Keratinocyte (primary cell): ENCODE measurements at regions not wholly inside any gene's neighbourhood (a gene's known extent, or its start where the extent isn't known, plus 50 kb on each side); places are given as distances from the start of the nearest gene placed in this dataset.
"Not testable (repeated sequence)": the region's sequence is repeated elsewhere in the genome, so short reads cannot be mapped to it uniquely, and the experiment has no call there.

Experiments used
- EZH2 ChIP-seq: IDR thresholded peaks from one replicate; pipeline ENCODE4 v1.6.1; 2012; ENCODE audit warnings: inconsistent platforms, mild to moderate bottlenecking, low read length, moderate library complexity
- TF ChIP-seq, protein P1 (sequence below), 3 experiments: IDR thresholded peaks in 1 of 3; conservative IDR thresholded peaks in 1 of 3; optimal IDR thresholded peaks in 1 of 3; 2 replicates in 2 of 3; 3 replicates in 1 of 3; pipeline versions ENCODE3 to v1.5.1; 2011; ENCODE audit warnings: low read length in 3 of 3, mild to moderate bottlenecking in 3 of 3, moderate library complexity in 2 of 3, control low read depth in 1 of 3, inconsistent platforms in 1 of 3; ENCODE audit not compliant: insufficient read depth in 2 of 3; ENCODE audit errors: extremely low read depth in 1 of 3

DNA sequence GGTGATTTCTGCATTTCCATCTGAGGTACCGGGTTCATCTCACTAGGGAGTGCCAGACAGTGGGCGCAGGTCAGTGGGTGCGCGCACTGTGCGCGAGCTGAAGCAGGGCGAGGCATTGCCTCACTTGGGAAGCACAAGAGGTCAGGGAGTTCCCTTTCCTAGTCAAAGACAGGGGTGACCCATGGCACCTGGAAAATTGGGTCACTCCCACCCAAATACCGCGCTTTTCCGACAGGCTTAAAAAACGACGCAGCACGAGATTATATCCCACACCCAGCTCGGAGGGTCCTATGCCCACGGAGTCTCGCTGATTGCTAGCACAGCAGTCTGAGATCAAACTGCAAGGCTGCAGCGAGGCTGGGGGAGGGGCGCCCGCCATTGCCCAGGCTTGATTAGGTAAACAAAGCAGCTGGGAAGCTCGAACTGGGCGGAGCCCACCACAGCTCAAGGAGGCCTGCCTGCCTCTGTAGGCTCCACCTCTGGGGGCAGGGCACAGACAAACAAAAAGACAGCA is 90.6 kb downstream of the CMAS start:
- TF ChIP-seq, protein P1, sequence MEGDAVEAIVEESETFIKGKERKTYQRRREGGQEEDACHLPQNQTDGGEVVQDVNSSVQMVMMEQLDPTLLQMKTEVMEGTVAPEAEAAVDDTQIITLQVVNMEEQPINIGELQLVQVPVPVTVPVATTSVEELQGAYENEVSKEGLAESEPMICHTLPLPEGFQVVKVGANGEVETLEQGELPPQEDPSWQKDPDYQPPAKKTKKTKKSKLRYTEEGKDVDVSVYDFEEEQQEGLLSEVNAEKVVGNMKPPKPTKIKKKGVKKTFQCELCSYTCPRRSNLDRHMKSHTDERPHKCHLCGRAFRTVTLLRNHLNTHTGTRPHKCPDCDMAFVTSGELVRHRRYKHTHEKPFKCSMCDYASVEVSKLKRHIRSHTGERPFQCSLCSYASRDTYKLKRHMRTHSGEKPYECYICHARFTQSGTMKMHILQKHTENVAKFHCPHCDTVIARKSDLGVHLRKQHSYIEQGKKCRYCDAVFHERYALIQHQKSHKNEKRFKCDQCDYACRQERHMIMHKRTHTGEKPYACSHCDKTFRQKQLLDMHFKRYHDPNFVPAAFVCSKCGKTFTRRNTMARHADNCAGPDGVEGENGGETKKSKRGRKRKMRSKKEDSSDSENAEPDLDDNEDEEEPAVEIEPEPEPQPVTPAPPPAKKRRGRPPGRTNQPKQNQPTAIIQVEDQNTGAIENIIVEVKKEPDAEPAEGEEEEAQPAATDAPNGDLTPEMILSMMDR (optimal IDR thresholded peaks at IDR 0.05 in 1 of 3, IDR thresholded peaks at IDR 0.05 in 1 of 3, conservative IDR thresholded peaks at IDR 0.05 in 1 of 3; ENCODE audit: extremely low read depth in 1 of 3, insufficient read depth in 2 of 3, low read length in 3 of 3), result not testable (repeated sequence)
- TF ChIP-seq EZH2, result not testable (repeated sequence)
